GM19372 (cell line): ENCODE measurements at regions not wholly inside any gene's neighbourhood (a gene's known extent, or its start where the extent isn't known, plus 50 kb on each side); places are given as distances from the start of the nearest gene placed in this dataset.
"Not testable (repeated sequence)": the region's sequence is repeated elsewhere in the genome, so short reads cannot be mapped to it uniquely, and the experiment has no call there.

Experiments used
- ATAC-seq: cut with Tn5 transposase; IDR thresholded peaks from one replicate; pipeline ENCODE4 v1.9.1; 2021; ENCODE audit warnings: mild to moderate bottlenecking, low read depth, moderate library complexity; ENCODE audit not compliant: unreplicated experiment

DNA sequence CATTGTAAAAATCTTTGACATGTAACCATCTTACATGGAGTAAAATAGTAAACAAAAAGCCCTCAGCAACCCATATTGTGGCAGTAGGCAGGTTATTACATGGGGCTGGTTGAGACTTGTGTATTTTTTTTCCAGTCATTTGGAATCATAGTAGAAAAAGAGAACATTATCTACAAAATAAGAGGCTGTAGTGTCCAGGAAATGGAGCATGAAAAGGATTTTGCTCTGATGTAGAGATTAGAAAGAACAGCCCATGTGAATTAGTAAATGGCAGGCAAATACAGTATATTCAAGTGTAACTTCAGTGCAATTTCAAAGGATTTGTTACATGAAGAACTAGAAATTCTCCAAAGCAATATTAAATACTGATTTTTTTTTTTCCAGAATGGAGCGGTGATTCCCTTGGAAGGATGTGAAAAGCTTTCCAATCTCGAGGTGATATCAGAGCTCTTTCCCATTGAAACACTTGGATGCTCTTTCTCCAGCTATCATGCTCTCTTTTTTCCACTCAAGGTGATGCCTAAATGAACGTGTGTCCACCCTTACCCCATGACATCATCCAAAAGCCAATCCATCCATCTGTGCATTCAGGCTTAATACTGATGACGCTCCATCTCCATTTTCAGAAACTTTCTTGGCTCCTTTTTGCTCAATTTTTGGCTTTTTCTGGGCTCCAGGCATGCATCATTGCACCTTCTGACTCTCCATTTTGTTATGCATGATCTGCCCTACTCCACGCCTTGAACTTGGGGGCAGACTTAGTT lies 1034.7 kb downstream of the TYW1 start:
- no peak for ATAC-seq

DNA sequence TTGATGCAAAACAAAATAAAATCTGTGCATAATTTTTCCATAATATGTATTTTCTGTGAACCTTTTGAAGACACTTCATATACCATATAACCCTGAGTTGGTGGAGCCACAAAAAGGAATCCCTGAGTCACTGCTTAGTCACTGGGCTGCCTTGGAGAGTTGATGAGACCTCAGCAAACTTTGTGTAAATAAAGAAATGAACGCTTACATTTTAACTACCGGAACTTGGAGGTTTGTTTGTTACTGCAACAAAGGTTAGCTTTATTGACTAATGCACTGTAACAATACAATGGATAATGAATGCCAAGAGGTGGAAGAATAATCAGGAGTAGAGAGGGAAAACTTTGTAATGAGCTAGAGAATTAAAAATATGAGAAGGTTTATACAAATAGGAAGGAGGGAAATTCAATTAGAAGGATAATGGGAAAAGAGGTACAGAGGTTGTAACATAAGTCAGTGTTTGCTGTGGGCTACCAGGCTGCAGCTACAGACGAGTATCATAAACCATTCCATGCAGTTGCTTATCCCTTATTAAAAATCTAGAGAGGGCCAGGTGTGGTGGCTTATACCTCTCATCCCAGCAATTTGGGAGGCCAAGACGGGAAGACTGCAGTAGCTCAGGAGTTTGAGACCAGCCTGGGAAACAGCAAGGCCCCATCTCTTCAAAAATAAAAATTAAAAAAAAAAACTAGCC lies 1042.1 kb downstream of the TYW1 start:
- no peak for ATAC-seq

DNA sequence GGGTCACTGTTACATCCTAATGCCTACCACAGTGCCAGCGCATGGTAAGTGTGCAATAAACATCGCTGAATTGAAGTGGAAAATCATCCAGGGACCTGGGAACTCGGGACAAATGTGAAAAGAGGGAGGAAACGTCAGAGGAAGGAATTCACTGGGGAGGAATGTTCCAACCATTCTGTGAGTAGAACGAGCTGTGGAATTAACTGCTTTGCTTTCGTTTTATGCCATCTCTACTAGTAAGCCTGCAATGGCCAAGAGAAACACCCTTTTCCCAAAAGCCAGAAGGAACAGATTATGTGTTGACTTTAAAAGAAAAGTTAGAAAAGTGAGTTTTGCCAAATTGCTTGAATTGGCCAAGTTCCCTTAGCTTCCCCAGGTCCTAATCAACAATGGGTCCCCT lies 1044.9 kb downstream of the TYW1 start:
- ATAC-seq: no peak

DNA sequence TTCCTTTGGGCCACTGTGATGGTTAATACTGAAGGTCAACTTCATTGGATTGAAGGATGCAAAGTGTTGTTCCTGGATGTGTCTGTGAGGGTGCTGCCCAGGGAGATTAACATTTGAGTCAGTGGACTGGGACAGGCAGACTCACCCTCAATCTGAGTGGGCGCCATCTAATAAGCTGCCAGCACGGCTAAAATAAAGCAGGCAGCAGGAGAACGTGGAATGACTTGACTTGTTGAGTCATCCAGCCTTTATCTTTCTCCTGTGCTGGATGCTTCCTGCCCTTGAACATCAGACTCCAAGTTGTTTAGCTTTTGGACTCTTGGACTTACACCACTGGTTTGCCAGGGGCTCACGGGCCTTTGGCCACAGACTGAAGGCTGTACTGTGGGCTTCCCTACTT lies 1046.9 kb downstream of the TYW1 start:
- no peak for ATAC-seq

DNA sequence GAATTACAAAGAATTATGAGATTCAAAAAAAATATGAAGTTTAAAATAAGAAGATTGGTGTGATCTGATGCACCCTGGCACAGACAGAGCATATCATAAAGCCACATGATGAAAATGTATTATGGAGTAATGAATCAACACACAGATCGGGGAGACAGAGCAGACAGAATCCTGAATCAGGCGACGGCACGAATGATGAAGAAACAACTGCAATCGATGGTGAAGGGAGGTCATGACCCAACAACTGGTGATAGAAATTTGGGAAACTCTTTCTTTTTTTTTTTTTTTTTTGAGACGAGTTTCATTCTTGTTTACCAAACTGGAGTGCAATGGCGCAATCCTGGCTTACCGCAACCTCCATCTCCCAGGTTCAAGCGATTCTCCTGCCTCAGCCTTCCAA lies 1054.0 kb downstream of the TYW1 start:
- ATAC-seq: no peak

DNA sequence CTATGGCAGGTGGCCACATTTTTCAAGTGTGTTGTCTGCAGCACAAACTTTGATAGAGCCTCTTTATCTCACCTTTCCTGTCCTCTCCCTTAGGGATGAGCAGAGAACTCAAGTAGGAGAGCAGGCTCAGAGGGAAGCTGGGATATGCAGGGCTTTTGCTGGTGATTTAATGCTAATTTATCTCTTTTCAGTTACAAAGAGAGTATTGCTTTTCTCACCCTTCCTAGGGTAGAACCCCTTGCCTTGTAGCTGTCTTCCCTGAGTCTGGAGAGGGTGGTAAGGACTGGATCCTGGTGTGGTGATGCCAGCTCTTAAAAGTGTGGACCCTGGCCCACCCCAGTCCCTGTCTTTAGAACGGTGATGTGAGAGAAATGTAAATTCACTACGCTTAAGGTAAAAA lies 1061.4 kb downstream of the TYW1 start:
- no peak for ATAC-seq

DNA sequence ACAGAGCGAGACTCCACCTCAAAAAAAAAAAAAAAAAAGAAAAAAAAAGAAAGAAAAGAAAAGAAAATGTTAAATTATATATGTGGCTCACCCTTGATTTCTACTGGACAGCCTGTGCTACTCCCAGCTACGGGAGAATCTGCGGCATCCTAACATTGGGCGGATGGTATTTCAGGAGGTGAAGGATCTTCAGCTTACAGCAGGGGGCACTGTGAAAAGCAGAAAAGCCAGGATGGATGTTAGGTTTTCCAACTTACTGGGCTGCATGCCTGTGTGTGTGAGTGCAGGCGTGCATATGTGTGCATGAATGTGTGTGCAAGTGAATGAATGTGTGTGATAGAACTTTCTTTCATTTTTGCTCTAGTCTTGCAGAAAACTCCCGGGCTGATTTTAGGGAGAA lies 1066.5 kb downstream of the TYW1 start:
- no peak for ATAC-seq

DNA sequence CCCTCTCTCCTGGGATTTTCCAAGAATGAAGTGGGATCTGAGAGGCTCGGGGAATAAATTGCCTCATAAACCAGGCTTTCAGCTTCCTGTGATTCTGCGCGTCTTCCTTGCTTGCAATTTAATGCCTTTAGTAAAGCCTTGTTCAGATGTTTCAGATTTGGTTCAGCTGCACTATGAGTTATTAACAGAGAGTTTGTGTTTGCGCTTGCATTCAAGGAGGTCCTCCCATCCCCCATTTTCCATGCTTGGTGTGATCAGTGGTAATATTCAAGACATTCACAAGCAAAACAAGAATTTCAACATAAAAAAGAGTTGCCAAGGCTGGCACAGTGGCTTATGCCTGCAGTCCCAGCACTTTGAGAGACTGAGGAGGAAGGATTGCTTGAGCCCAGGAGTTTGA lies 1068.9 kb downstream of the TYW1 start:
- no peak for ATAC-seq

DNA sequence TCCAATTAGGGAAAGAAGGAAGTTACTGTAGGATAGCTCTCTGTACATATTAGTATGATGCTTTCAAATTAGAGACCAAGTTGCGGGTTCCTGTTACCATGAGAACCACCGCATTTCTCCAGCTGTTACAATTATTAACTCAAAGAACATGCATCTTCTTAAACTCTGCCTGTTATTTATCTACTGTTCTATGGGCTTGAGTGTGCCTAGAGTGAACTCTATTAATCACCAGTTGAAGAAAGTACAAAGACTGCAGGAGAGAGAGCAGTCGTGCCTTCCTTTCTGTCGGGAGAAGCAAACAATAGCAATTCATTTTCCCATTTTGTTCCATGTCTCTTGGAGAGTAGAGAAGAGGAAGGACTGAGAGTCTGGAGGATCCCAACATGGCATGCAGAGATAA lies 1071.2 kb downstream of the TYW1 start:
- ATAC-seq: no peak

DNA sequence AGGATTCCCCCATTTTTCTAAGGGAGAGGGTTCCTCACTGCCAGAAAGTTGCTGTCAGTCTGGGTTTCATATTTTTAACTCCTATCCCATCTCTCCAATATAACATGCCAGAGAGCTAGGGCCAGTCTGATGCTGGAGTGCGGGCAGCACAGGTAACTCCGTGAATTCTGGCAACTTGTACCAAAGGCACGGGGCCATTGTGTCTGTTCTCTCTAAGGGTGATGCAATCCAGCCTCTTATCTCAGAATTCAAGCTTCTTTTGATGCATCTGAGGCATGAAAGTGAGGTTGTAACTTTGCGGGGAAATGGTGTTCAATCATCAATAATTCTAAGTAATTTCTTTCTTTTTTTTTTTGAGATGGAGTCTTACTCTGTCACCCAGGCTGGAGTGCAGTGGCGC lies 1074.4 kb downstream of the TYW1 start:
- no peak for ATAC-seq

DNA sequence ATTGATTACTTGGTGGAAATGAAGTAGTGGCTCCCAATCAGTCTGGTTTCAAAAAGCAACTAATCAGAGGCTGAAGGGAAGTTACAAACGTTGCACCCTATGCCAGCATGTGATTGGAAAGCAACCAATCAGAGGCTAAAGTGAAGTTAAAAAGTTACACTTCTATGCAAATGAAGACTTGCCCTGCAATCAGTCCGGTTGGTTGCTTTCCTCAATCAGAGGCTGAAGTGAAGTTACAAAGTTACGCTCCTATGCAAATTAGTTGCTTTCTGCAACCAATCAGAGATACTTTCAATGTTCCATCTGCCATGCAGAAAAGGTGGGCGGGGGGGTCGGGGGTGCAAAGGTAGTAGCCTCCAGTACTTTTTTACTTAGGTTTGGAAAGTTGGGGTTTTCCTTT lies 1077.1 kb downstream of the TYW1 start:
- no peak for ATAC-seq

DNA sequence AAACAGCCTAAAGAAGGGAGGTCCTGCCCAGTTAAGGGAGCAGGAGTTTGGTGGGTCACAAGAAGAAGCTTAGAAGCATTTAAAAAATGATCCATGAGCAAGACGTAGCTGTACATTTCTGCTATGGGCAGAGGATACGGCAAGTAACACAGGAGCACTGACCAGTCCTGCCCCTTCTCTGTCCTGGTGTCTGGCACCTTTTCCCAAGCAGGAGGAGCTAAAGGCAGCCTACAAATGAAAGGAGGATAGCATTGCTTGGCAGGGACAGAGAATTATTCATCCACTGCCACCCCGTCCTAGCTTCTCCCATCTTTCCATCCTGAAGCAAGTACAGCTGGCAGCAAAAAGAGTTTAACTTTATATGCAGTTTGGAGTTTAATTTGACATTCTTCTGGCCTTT lies 1077.6 kb downstream of the TYW1 start:
- ATAC-seq: no peak

DNA sequence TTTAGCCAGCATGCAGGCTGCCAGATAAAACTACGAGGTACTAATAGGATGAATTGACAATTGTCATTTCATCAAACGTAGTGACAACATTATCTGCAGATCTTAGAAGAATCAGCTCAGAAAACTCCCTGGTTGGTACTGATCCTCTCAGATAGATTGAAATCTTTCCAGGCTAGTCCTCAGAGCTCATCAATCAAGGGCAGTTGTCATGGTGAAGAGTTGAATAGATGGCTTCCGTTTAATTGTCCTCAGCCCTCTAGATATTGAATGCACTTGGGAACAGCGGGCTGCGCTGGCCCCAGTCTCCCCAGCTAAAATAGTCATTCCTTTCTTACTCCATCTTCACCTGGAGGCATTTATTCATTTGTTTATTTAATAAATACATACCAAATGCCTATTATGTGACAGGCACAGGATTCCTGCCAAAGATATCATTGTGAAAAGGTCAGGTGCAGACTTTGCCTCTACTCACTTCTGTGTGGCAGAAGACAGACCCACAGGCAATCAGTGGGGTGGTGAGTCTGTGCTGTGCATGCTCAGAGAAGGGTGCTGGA lies 1081.6 kb downstream of the TYW1 start:
- no peak for ATAC-seq

DNA sequence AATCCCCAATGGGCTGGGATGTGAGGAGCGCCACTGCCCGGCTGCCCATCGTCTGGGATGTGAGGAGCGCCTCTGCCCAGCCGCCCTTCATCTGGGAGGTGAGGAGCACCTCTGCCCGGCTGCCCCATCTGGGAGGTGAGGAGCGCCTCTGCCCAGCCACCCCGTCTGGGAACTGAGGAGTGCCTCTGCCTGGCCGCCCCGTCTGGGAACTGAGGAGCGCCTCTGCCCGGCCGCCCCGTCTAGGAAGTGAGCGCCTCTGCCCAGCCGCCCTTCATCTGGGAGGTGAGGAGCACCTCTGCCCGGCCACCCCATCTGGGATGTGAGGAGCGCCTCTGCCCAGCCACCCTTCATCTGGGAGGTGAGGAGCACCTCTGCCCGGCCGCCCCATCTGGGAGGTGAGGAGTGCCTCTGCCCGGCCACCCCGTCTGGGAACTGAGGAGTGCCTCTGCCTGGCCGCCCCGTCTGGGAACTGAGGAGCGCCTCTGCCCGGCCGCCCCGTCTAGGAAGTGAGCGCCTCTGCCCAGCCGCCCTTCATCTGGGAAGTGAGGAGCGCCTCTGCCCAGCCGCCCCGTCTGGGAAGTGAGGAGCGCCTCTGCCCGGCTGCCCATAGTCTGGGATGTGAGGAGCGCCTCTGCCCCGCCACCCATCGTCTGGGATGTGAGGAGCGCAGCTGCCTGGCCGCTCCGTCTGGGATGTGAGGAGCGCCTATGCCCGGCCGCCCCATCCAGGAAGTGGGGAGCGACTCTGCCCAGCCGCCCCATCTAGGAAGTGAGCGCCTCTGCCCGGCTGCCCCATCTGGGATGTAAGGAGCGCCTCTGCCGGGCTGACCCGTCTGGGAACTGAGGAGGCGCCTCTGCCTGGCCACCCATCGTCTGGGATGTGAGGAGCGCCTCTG lies 1085.7 kb downstream of the TYW1 start:
- ATAC-seq: not testable (repeated sequence)

DNA sequence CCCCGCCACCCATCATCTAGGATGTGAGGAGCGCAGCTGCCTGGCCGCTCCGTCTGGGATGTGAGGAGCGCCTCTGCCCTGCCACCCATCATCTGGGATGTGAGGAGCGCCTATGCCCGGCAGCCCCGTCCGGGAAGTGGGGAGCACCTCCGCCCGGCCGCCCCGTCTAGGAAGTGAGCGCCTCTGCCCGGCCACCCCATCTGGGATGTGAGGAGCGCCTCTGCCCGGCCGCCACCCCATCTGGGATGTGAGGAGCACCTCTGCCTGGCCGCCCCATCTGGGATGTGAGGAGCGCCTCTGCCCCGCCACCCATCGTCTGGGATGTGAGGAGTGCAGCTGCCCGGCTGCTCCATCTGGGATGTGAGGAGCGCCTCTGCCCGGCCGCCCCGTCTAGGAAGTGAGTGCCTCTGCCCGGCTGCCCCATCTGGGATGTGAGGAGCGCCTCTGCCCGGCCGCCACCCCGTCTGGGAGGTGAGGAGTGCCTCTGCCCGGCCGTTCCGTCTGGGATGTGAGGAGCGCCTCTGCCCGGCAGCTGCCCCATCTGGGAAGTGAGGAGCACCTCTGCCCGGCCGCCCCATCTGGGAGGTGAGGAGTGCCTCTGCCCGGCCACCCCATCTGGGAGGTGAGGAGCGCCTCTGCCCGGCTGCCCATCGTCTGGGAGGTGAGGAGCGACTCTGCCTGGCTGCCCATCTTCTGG lies 1086.5 kb downstream of the TYW1 start:
- ATAC-seq: not testable (repeated sequence)

DNA sequence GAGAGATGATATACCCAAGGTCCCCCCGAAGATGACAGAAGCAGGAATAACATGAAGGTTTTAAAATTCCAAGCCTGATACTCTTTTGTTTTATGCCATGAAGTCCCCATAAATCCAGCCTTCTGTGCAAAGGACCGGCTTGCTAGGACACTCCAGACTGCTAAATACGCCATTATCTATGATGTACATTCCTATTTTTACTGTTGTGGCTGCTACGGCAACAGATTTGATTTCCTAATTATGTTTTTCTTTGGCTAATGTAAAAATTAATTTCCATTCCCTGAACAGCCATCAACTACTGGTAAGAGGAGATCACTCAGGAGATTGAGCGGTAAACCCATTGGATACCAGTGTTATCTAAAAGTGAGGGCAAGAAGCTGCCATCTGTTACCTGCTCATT lies 1090.8 kb downstream of the TYW1 start:
- ATAC-seq: no peak

DNA sequence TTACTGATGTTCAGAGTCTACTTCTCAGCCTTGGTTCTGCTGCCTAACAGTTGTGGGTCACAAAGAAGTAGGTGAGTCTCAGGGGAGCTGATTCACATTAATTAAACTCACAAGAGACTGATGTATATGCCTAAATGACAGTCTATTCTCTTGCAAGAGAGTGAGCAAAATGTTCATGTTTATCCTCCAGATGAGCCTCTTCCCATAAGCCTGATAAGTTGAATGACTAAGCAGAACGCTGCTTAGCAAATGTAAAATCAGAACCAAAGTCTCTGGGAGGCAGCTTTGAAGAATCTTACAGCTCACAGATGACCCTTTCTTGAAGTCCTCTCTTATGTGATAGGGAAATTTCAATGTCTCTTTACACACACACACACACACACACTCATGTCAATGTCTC lies 1092.2 kb downstream of the TYW1 start:
- ATAC-seq: no peak

DNA sequence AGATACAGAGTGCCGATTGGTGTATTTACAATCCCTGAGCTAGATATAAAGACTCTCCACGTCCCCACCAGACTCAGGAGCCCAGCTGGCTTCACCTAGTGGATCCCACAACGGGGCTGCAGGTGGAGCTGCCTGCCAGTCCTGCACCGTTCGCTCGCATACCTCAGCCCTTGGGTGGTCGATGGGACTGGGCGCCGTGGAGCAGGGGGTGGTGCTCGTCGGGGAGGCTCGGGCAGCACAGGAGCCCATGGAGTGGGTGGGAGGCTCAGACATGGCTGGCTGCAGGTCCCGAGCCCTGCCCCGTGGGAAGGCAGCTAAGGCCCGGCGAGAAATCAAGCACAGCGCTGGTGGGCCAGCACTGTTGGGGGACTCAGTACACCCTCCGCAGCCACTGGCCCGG lies 1093.6 kb downstream of the TYW1 start:
- ATAC-seq: not testable (repeated sequence)

DNA sequence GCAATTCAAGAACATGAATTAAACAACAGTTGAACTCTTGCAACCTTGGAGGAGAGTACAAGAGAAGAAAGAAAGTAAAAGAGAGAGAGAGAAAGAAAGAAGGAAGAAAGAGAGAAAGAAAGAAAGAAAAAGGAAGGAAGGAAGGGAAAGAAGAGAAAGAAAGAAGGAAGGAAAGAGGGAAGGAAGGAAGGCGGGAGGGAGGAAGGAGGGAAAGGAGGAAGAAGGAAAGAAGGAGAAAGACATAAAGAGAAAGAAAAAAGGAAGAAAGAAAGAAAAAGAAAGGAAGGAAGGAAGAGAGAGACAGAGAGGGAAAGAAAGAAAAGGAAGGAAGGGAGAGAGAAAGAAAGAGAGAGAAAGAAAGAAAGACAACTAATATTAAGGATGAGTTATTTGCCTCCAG lies 1106.7 kb downstream of the TYW1 start:
- no peak for ATAC-seq

DNA sequence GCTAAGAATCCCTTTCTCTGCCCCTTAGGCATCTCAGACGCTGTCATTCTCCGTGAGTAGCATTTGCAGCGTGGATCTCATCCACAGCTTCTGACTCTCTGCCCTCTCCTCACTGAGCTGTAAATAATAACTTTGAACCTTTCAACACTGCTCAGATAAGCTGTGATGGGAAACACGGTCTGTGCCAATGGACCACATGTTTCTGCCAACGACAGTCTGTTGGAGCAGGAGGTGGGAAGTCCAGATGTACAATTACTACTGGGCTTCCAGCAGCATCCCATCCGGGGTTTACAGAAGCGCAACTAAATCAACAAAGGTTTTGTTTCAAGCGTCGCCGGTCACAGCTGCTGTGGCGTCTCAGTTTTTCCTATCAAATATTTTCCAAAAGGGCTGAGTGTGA lies 1110.6 kb downstream of the TYW1 start:
- no peak for ATAC-seq
